Ishikawa (cell line): ENCODE measurements at regions not wholly inside any gene's neighbourhood (a gene's known extent, or its start where the extent isn't known, plus 50 kb on each side); places are given as distances from the start of the nearest gene placed in this dataset.

Experiments
- CEBPB ChIP-seq: IDR thresholded peaks from 2 replicates; pipeline ENCODE4 v1.6.1; 2012
- CREB1 ChIP-seq: IDR thresholded peaks from 2 replicates; pipeline ENCODE4 v1.6.1; 2012; ENCODE audit warnings: low read depth
- EGR1 ChIP-seq: IDR thresholded peaks from 2 replicates; pipeline ENCODE4 v1.6.1; 2012
- EP300 ChIP-seq: IDR thresholded peaks from 2 replicates; pipeline ENCODE4 v1.6.1; 2012; ENCODE audit warnings: borderline replicate concordance
- FOXM1 ChIP-seq: IDR thresholded peaks from 2 replicates; pipeline ENCODE4 v1.6.1; 2012; ENCODE audit warnings: low read depth, borderline replicate concordance
- MAX ChIP-seq: IDR thresholded peaks from 2 replicates; pipeline ENCODE4 v1.6.1; 2012
- NFIC ChIP-seq: IDR thresholded peaks from 2 replicates; pipeline ENCODE4 v1.6.1; 2012
- RAD21 ChIP-seq: IDR thresholded peaks from 2 replicates; pipeline ENCODE4 v1.6.1; 2012; ENCODE audit warnings: low read depth
- REST ChIP-seq: IDR thresholded peaks from 2 replicates; pipeline ENCODE4 v1.6.1; 2012; ENCODE audit warnings: low read depth, mild to moderate bottlenecking
- TAF1 ChIP-seq: IDR thresholded peaks from 2 replicates; pipeline ENCODE4 v1.6.1; 2012; ENCODE audit warnings: low read depth, mild to moderate bottlenecking
- TCF12 ChIP-seq: IDR thresholded peaks from 2 replicates; pipeline ENCODE4 v1.6.1; 2012; ENCODE audit warnings: low read depth
- TEAD4 ChIP-seq: IDR thresholded peaks from 2 replicates; pipeline ENCODE4 v1.6.1; 2012
- USF1 ChIP-seq: IDR thresholded peaks from 2 replicates; pipeline ENCODE4 v1.6.1; 2012
- YY1 ChIP-seq: IDR thresholded peaks from 2 replicates; pipeline ENCODE4 v1.6.1; 2012; ENCODE audit warnings: low read depth
- ZBTB7A ChIP-seq: IDR thresholded peaks from 2 replicates; pipeline ENCODE4 v1.6.1; 2012; ENCODE audit warnings: low read depth

GRCh38 chr13:40407567-40407966 lies 258.9 kb downstream of the FOXO1 start:
- TF ChIP-seq CEBPB (no peak), CREB1 (no peak), TEAD4 (no peak)

- TF ChIP-seq EGR1 (no peak), TEAD4 (no peak), FOXM1 (no peak), YY1 (no peak), NFIC (no peak), REST (no peak), EP300 (no peak), RAD21 (no peak), CREB1 (no peak), MAX (no peak), TAF1 (no peak), CEBPB (no peak)
Observed at GRCh38 chr13:40408602-40409001, 257.8 kb downstream of the FOXO1 start.

- no peak for TF ChIP-seq CEBPB
- no peak for TF ChIP-seq CREB1
- no peak for TF ChIP-seq EP300
Observed at GRCh38 chr13:40409278-40409677, 257.2 kb downstream of the FOXO1 start.

GRCh38 chr13:40410315-40410714 lies 256.1 kb downstream of the FOXO1 start:
- TF ChIP-seq MAX (no peak), CEBPB (no peak), TEAD4 (no peak), REST (no peak), CREB1 (no peak), EP300 (no peak), ZBTB7A (no peak), RAD21 (no peak), TAF1 (no peak), USF1 (no peak), TCF12 (no peak), EGR1 (no peak), YY1 (no peak), NFIC (no peak), FOXM1 (no peak)

- TF ChIP-seq EGR1: no peak
- TF ChIP-seq YY1: no peak
- no peak for TF ChIP-seq TCF12
- TF ChIP-seq CEBPB: no peak
- TF ChIP-seq MAX: no peak
- TF ChIP-seq CREB1: no peak
- no peak for TF ChIP-seq FOXM1
- no peak for TF ChIP-seq TEAD4
- no peak for TF ChIP-seq ZBTB7A
- no peak for TF ChIP-seq EP300
- no peak for TF ChIP-seq USF1
- TF ChIP-seq NFIC: no peak
- no peak for TF ChIP-seq TAF1
- TF ChIP-seq RAD21: no peak
- no peak for TF ChIP-seq REST
Observed at GRCh38 chr13:40420160-40420740, 246.2 kb downstream of the FOXO1 start.
